VCaP (cell line): ENCODE measurements at regions not wholly inside any gene's neighbourhood (a gene's known extent, or its start where the extent isn't known, plus 50 kb on each side); places are given as distances from the start of the nearest gene placed in this dataset.

Source experiments
- H3K27ac ChIP-seq: fragments of 450-650 bp; 2 replicates; pipeline ENCODE4 v1.5.1; 2017
- TF ChIP-seq, protein P1 (sequence below): fragments of 450-650 bp; conservative IDR thresholded peaks from 2 replicates; pipeline ENCODE4 v1.5.1; 2017; ENCODE audit warnings: mild to moderate bottlenecking, moderate library complexity

GRCh38 chr17:83149761-83150251 is 70.4 kb downstream of the METRNL start:
- TF ChIP-seq, protein P1, sequence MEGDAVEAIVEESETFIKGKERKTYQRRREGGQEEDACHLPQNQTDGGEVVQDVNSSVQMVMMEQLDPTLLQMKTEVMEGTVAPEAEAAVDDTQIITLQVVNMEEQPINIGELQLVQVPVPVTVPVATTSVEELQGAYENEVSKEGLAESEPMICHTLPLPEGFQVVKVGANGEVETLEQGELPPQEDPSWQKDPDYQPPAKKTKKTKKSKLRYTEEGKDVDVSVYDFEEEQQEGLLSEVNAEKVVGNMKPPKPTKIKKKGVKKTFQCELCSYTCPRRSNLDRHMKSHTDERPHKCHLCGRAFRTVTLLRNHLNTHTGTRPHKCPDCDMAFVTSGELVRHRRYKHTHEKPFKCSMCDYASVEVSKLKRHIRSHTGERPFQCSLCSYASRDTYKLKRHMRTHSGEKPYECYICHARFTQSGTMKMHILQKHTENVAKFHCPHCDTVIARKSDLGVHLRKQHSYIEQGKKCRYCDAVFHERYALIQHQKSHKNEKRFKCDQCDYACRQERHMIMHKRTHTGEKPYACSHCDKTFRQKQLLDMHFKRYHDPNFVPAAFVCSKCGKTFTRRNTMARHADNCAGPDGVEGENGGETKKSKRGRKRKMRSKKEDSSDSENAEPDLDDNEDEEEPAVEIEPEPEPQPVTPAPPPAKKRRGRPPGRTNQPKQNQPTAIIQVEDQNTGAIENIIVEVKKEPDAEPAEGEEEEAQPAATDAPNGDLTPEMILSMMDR = no peak
- H3K27ac ChIP-seq = no peak overlapping the region

- no peak overlapping the region for H3K27ac ChIP-seq
- TF ChIP-seq, protein P1 = no peak
Observed at GRCh38 chr17:83150369-83151055, 71.1 kb downstream of the METRNL start.

DNA sequence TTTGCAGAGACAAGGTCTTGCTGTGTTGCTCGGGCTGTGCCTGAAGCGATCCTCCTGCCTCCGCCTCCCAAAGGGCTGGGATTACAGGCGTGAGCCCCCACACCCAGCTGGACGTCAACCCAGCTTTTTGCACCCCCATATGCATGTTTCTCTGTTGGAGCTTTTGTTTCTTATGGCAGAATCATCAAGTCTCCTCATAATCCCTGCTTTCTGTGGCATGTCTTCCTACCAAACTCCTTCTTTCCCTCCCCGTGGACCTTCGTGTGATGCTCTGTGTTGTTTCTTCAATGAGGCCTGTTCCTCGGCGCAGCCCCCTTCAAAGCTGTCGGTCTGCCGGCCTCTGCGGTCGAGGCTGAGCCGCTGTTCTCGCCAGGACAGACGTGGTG is 71.6 kb downstream of the METRNL start:
- TF ChIP-seq, protein P1 = no peak
- no peak overlapping the region for H3K27ac ChIP-seq

DNA sequence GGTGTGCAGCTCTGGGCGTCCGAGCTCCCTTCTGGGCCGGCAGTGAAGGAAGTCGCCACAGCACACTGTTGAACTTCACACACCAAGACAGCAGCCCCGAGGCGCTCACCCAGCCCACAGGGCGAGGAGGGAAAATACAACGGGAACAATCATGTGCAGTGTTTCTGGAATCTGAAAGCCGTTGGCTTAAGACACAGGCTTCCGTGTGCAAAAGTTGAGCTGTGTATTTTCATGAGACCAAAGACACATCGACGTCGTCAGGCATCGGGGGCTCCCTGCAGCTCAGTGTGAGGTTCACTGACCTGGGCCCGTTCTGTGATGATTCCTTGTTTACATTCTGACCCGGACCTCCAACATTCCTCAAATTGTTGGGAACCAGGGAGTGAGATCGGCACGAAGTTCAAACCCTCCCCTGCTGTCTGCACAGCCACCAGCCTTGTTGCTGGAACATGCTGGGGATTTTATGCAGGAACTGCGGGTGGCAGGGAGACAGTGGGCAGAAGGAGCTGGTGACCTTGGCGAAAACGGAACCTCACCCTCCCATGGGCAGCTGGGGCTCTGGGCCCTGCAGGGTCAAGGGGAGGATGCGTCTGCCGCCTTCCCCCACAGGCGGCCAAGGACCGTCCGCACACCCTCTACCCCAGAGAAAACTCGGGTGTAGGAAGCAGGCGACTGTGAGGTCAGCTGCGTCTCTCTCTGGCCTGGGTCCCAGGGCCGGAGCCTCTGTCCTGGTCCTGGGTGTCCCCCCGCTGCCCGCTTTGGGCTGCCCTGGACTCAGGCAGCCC is 72.2 kb downstream of the METRNL start:
- no peak overlapping the region for H3K27ac ChIP-seq

GRCh38 chr17:83152227-83152744 is 72.9 kb downstream of the METRNL start:
- TF ChIP-seq, protein P1 = no peak
- H3K27ac ChIP-seq = no peak overlapping the region

More for the DNA sequence above, 72.2 kb downstream of the METRNL start:
- TF ChIP-seq, protein P1 = no peak

- TF ChIP-seq, protein P1 = no peak
- H3K27ac ChIP-seq = no peak overlapping the region
Observed at GRCh38 chr17:83152745-83153611, 73.6 kb downstream of the METRNL start.
